ENCODE measurements at regions not wholly inside any gene's neighbourhood (a gene's known extent, or its start where the extent isn't known, plus 50 kb on each side); places are given as distances from the start of the nearest gene placed in this dataset.

- no CpG with 5 or more reads among the region's 2 CpGs for WGBS (ENCODE audit: insufficient coverage)
- TF ChIP-seq, protein P1, sequence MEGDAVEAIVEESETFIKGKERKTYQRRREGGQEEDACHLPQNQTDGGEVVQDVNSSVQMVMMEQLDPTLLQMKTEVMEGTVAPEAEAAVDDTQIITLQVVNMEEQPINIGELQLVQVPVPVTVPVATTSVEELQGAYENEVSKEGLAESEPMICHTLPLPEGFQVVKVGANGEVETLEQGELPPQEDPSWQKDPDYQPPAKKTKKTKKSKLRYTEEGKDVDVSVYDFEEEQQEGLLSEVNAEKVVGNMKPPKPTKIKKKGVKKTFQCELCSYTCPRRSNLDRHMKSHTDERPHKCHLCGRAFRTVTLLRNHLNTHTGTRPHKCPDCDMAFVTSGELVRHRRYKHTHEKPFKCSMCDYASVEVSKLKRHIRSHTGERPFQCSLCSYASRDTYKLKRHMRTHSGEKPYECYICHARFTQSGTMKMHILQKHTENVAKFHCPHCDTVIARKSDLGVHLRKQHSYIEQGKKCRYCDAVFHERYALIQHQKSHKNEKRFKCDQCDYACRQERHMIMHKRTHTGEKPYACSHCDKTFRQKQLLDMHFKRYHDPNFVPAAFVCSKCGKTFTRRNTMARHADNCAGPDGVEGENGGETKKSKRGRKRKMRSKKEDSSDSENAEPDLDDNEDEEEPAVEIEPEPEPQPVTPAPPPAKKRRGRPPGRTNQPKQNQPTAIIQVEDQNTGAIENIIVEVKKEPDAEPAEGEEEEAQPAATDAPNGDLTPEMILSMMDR (IDR thresholded peaks at IDR 0.05): no peak
- Mint-ChIP-seq H3K9me3 (peaks cover 0 to 2% (median 0%) of the 10 kb centered on the region in 7 donors), H3K4me3 (no peak overlapping the region), H3K27me3 (ENCODE audit: low read depth in 3 of 3) (no peaks in the 10 kb centered on the region), H3K36me3 (no peaks in the 10 kb centered on the region), H3K27ac (peak overlapping the region in 1 of 7 donors; percentile 58), H3K4me1 (no peaks in the 10 kb centered on the region)
- intact Hi-C loops (cut with micrococcal nuclease): no loop called here
- H3K79me2 ChIP-seq (ENCODE audit: insufficient read depth, low read length): no peaks in the 10 kb centered on the region
- H3K4me3 ChIP-seq (replicated peaks in 1 of 3; ENCODE audit: low read depth in 2 of 3, low read length in 3 of 3): no peak overlapping the region
- no peaks in the 10 kb centered on the region for H3K4me1 ChIP-seq (ENCODE audit: control insufficient read depth in 1 of 2, insufficient read depth in 2 of 2, low read length in 2 of 2)
- no peaks in the 10 kb centered on the region for H3K27me3 ChIP-seq (ENCODE audit: control insufficient read depth in 2 of 2, insufficient read depth in 2 of 2, low read length in 2 of 2)
- no peak overlapping the region for H3K27ac ChIP-seq (ENCODE audit: low read depth in 1 of 2, low read length in 2 of 2)
- no peaks in the 10 kb centered on the region for H4K20me1 ChIP-seq (ENCODE audit: insufficient read depth, low read length)
- H3K9me3 ChIP-seq (replicated peaks in 1 of 2; ENCODE audit: control insufficient read depth in 1 of 2, insufficient read depth in 1 of 2, low read length in 2 of 2): no peaks in the 10 kb centered on the region
- H3K9ac ChIP-seq (ENCODE audit: insufficient read depth, low read length, poor library complexity, severe bottlenecking): no peak overlapping the region
- DNase-seq: no peak
- no peak overlapping the region for H3K4me2 ChIP-seq (replicated peaks; ENCODE audit: extremely low read depth, low read length, poor library complexity, severe bottlenecking)
- no peaks in the 10 kb centered on the region for H3K36me3 ChIP-seq (replicated peaks in 1 of 2; ENCODE audit: control insufficient read depth in 1 of 2, insufficient read depth in 2 of 2, low read length in 2 of 2)
- no peak overlapping the region for H2AFZ ChIP-seq (ENCODE audit: insufficient read depth, low read depth, low read length, poor library complexity, severe bottlenecking)
Observed at GRCh38 chr5:96247708-96248107, 185.3 kb downstream of the PCSK1 start.

DNA sequence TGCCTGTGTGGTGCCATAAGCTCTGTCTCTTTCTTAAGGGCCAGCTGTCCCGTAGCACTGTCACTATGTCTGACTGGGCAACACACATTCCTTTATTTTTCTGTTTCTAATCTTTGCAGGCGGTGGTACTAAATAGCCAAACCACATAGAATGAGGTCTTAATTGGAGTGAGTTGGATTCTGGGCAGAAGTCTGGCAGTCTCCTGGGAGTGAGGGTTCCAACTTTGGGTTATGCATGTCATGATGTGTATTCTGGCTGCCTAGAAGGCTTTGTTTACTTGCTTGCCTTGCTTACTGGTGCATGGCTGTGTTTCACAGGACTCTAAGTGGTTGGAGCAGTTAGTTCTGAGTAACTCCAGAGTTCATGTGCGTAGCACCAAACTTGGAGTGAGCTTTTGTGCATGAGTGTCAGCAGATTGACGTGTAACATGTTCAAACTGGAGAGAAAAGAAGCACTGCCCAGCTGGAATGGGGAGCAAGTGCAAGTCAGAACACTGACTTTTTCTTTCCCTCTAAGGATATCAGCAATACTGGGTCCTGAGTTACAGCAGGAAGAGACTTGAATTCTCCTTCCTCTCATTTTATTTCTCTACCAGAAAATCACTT, 185.8 kb downstream of the PCSK1 start:
- no peaks in the 10 kb centered on the region for H3K4me1 ChIP-seq (ENCODE audit: control insufficient read depth in 1 of 2, insufficient read depth in 2 of 2, low read length in 2 of 2)
- no peak overlapping the region for H3K4me3 Mint-ChIP-seq
- no peaks in the 10 kb centered on the region for H3K27me3 Mint-ChIP-seq (ENCODE audit: low read depth in 3 of 3)
- no peaks in the 10 kb centered on the region for H4K20me1 ChIP-seq (ENCODE audit: insufficient read depth, low read length)
- no peak for DNase-seq
- H3K9me3 Mint-ChIP-seq: peaks cover 0 to 2% (median 0%) of the 10 kb centered on the region in 7 donors
- no peaks in the 10 kb centered on the region for H3K9me3 ChIP-seq (replicated peaks in 1 of 2; ENCODE audit: control insufficient read depth in 1 of 2, insufficient read depth in 1 of 2, low read length in 2 of 2)
- 100% methylated on average over 1 of the region's 4 CpGs for WGBS (ENCODE audit: insufficient coverage)
- no peaks in the 10 kb centered on the region for H3K36me3 Mint-ChIP-seq
- no peaks in the 10 kb centered on the region for H3K27me3 ChIP-seq (ENCODE audit: control insufficient read depth in 2 of 2, insufficient read depth in 2 of 2, low read length in 2 of 2)
- H3K79me2 ChIP-seq (ENCODE audit: insufficient read depth, low read length): no peaks in the 10 kb centered on the region
- no peaks in the 10 kb centered on the region for H3K36me3 ChIP-seq (replicated peaks in 1 of 2; ENCODE audit: control insufficient read depth in 1 of 2, insufficient read depth in 2 of 2, low read length in 2 of 2)
- H3K27ac Mint-ChIP-seq: no peak overlapping the region
- H3K4me2 ChIP-seq (replicated peaks; ENCODE audit: extremely low read depth, low read length, poor library complexity, severe bottlenecking): no peak overlapping the region
- H3K9ac ChIP-seq (ENCODE audit: insufficient read depth, low read length, poor library complexity, severe bottlenecking): no peak overlapping the region
- no peak overlapping the region for H2AFZ ChIP-seq (ENCODE audit: insufficient read depth, low read depth, low read length, poor library complexity, severe bottlenecking)
- H3K4me3 ChIP-seq (replicated peaks in 1 of 3; ENCODE audit: low read depth in 2 of 3, low read length in 3 of 3): no peak overlapping the region
- H3K4me1 Mint-ChIP-seq: no peaks in the 10 kb centered on the region
- intact Hi-C loops (cut with micrococcal nuclease): no loop called here
- TF ChIP-seq, protein P1 (IDR thresholded peaks at IDR 0.05): no peak
- H3K27ac ChIP-seq (ENCODE audit: low read depth in 1 of 2, low read length in 2 of 2): no peak overlapping the region
